ENCODE measurements at regions not wholly inside any gene's neighbourhood (a gene's known extent, or its start where the extent isn't known, plus 50 kb on each side); places are given as distances from the start of the nearest gene placed in this dataset.

DNA sequence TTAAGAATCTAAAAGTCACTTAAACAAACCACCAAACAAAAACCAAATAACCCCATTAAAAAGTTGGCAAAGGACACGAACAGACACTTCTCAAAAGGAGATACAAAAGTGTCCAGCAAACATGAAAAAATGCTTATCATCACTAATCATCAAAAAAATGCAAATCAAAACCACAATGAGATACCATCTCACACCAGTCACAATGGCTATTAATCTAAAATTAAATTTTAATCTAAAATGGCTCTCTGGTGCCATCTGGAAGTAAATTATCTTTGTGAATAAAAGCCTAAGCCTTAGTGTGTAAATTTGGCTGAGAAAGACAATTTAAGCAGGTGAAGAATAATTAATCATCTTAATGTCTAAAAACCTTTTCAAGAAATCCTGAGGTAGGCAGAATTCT, 204.5 kb upstream of the PPFIA2 start:
- H3K9me3 ChIP-seq: no peaks in the 10 kb centered on the region
- H3K4me3 ChIP-seq: no peak overlapping the region
- no peaks in the 10 kb centered on the region for H3K4me1 ChIP-seq
- TF ChIP-seq, protein P1, sequence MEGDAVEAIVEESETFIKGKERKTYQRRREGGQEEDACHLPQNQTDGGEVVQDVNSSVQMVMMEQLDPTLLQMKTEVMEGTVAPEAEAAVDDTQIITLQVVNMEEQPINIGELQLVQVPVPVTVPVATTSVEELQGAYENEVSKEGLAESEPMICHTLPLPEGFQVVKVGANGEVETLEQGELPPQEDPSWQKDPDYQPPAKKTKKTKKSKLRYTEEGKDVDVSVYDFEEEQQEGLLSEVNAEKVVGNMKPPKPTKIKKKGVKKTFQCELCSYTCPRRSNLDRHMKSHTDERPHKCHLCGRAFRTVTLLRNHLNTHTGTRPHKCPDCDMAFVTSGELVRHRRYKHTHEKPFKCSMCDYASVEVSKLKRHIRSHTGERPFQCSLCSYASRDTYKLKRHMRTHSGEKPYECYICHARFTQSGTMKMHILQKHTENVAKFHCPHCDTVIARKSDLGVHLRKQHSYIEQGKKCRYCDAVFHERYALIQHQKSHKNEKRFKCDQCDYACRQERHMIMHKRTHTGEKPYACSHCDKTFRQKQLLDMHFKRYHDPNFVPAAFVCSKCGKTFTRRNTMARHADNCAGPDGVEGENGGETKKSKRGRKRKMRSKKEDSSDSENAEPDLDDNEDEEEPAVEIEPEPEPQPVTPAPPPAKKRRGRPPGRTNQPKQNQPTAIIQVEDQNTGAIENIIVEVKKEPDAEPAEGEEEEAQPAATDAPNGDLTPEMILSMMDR (IDR thresholded peaks at IDR 0.05): no peak
- no peak for TF ChIP-seq EP300 (IDR thresholded peaks at IDR 0.05)
- TF ChIP-seq POLR2A (IDR thresholded peaks at IDR 0.05): no peak
- WGBS, 2 donors: 58 to 67% methylated on average over 1 of the region's 1 CpG
- no peak for DNase-seq (ENCODE audit: low spot score in 2 of 2)
- no peaks in the 10 kb centered on the region for H3K27me3 ChIP-seq
- H3K36me3 ChIP-seq: no peaks in the 10 kb centered on the region
- no peak overlapping the region for H3K27ac ChIP-seq

DNA sequence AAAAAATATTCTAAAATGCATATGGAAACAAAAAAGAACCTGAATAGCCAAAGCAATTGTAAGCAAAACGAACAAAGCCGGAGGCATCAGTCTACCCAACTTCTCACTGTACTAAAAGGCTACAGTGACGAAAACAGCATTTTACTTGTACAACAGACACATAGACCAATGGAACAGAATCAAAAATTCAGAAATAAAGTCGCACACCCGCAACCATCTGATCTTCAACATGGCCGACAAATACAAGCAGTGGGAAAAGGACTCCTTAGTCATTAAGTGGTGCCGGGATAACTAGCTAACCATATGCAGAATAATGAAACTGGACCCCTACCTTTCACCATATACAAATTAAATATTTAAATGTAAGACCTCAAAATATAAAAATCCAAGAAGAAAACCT, 203.9 kb upstream of the PPFIA2 start:
- Histone ChIP-seq H3K27me3 (no peaks in the 10 kb centered on the region), H3K9me3 (no peaks in the 10 kb centered on the region), H3K4me1 (no peaks in the 10 kb centered on the region), H3K27ac (no peak overlapping the region), H3K36me3 (no peaks in the 10 kb centered on the region), H3K4me3 (no peak overlapping the region)
- WGBS, 2 donors: 93 to 94% methylated on average over 7 of the region's 7 CpGs
- TF ChIP-seq, protein P1 (IDR thresholded peaks at IDR 0.05): no peak
- TF ChIP-seq POLR2A (IDR thresholded peaks at IDR 0.05): no peak
- TF ChIP-seq EP300 (IDR thresholded peaks at IDR 0.05): no peak
- no peak for DNase-seq (ENCODE audit: low spot score in 2 of 2)

DNA sequence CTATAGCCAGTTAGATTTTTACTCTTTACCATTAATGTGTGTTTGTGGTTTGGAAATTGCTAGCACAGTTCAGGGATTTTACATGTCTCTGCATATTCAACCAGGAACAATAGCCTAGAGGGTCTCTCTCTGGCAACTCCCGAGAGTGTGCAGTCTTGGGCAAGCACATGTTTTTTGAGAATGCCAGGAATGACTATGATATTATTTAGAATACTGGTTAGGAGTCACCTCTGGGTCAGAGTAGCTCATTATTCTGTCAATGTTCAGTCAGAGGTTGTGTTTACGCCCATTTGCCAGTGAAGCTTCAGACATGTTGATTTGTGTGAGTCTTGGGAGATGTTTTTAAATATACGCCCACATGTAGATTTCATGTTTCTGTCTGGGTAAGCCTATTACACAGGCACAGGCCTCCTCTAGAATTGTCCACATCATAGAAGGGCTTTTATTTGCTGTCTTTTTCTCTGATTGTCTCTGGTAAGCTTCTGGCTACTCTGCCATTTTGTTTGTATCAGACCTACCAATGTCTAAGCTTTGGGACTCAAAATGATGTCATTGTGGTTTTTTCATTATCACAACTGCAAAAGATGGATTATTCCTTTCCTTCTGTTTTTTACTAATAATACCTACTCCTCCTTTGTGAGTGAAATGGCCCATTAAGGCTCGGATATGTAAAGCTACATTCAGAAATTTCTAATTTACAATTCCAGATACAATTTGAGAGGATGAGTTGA, 203.1 kb upstream of the PPFIA2 start:
- Histone ChIP-seq H3K36me3 (no peaks in the 10 kb centered on the region), H3K4me3 (no peak overlapping the region), H3K9me3 (no peaks in the 10 kb centered on the region), H3K4me1 (no peaks in the 10 kb centered on the region), H3K27me3 (no peaks in the 10 kb centered on the region), H3K27ac (no peak overlapping the region)
- 73 to 82% methylated on average over 4 of the region's 4 CpGs for WGBS, 2 donors
- TF ChIP-seq EP300 (IDR thresholded peaks at IDR 0.05) (no peak), POLR2A (IDR thresholded peaks at IDR 0.05) (no peak)
- TF ChIP-seq, protein P1 (IDR thresholded peaks at IDR 0.05): no peak
- DNase-seq (ENCODE audit: low spot score in 2 of 2): no peak

DNA sequence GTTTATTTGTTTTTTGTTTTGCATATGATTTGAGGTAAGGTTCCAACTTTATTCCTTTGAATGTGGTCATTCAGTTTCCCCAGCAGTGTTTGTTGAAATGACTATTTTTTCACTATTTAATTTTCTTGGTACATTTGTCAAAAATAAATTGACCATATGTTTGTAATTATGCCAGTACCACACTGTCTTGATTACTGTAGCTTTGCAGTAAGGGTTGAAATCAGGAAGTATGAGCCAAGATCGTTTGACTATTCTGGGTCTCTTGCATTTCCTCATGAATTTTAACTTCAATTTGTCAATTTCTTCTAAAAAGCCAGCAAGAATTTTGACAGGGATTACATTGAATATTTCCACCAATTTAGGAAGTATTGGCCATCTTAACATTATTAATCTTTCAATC, 199.3 kb upstream of the PPFIA2 start:
- H3K27me3 ChIP-seq: no peaks in the 10 kb centered on the region
- H3K27ac ChIP-seq: no peak overlapping the region
- TF ChIP-seq EP300 (IDR thresholded peaks at IDR 0.05): no peak
- no peak for TF ChIP-seq POLR2A (IDR thresholded peaks at IDR 0.05)
- TF ChIP-seq, protein P1 (IDR thresholded peaks at IDR 0.05): no peak
- DNase-seq (ENCODE audit: low spot score in 2 of 2): no peak
- H3K4me1 ChIP-seq: no peaks in the 10 kb centered on the region
- no peaks in the 10 kb centered on the region for H3K9me3 ChIP-seq
- H3K4me3 ChIP-seq: no peak overlapping the region
- WGBS, 2 donors: 45 to 47% methylated on average over 1 of the region's 1 CpG
- no peaks in the 10 kb centered on the region for H3K36me3 ChIP-seq

DNA sequence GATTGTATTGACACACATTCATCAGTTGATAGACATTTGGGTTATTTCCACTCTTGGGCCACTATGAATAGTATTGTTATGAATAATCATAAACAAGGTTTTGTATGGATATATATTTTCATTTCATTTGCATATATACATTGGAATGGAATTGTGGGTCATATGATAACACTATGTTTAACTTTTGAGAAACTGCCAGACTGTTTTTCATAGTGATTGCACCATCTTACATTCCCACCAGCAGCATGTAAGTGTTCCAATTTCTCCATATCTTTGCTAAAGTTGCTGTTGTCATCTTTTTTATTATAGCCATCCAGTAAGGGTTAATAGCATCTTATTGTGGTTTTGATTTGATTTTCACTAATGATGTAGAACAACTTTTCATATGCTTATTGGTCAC, 198.5 kb upstream of the PPFIA2 start:
- Histone ChIP-seq H3K9me3 (no peaks in the 10 kb centered on the region), H3K4me1 (no peaks in the 10 kb centered on the region), H3K27ac (no peak overlapping the region), H3K4me3 (no peak overlapping the region), H3K27me3 (no peaks in the 10 kb centered on the region), H3K36me3 (no peaks in the 10 kb centered on the region)
- no peak for DNase-seq (ENCODE audit: low spot score in 2 of 2)
- TF ChIP-seq POLR2A (IDR thresholded peaks at IDR 0.05) (no peak), EP300 (IDR thresholded peaks at IDR 0.05) (no peak)
- TF ChIP-seq, protein P1 (IDR thresholded peaks at IDR 0.05): no peak
